ENCODE measurements at regions not wholly inside any gene's neighbourhood (a gene's known extent, or its start where the extent isn't known, plus 50 kb on each side); places are given as distances from the start of the nearest gene placed in this dataset.

- no peak for TF ChIP-seq CTCF (IDR thresholded peaks at IDR 0.05)
- no peak for TF ChIP-seq E2F5 (CRISPR knock-in tag; IDR thresholded peaks at IDR 0.05)
Observed at GRCh38 chr7:19353180-19353579, 208.0 kb upstream of the FERD3L start.
